Iris pigment epithelial cell (primary cell): ENCODE measurements at regions not wholly inside any gene's neighbourhood (a gene's known extent, or its start where the extent isn't known, plus 50 kb on each side); places are given as distances from the start of the nearest gene placed in this dataset.
"Not testable (repeated sequence)": the region's sequence is repeated elsewhere in the genome, so short reads cannot be mapped to it uniquely, and the experiment has no call there.

Experiments used
- DNase-seq: peaks from one replicate; pipeline ENCODE4 v3.0.0-alpha.2; 2011; ENCODE audit warnings: low read depth

GRCh38 chr19:30817965-30818567, 445.9 kb downstream of the ZNF536 start:
- no peak for DNase-seq

GRCh38 chr19:30817197-30817596, 445.0 kb downstream of the ZNF536 start:
- DNase-seq: no peak

GRCh38 chr19:30815889-30816580, 443.9 kb downstream of the ZNF536 start:
- no peak for DNase-seq

- DNase-seq: no peak
Measured at GRCh38 chr19:30812099-30812678, 440.0 kb downstream of the ZNF536 start.

- DNase-seq: no peak
Measured at GRCh38 chr19:30811397-30812098, 439.4 kb downstream of the ZNF536 start.

- no peak for DNase-seq
Measured at GRCh38 chr19:30810726-30811125, 438.5 kb downstream of the ZNF536 start.

GRCh38 chr19:30807278-30807677, 435.1 kb downstream of the ZNF536 start:
- DNase-seq: no peak

- DNase-seq: no peak
Measured at GRCh38 chr19:30806311-30806710, 434.1 kb downstream of the ZNF536 start.

- no peak for DNase-seq
Measured at GRCh38 chr19:30804751-30805150, 432.6 kb downstream of the ZNF536 start.

- DNase-seq: not testable (repeated sequence)
Measured at GRCh38 chr19:30804333-30804732, 432.1 kb downstream of the ZNF536 start.

GRCh38 chr19:30802424-30803013, 430.3 kb downstream of the ZNF536 start:
- DNase-seq: no peak

GRCh38 chr19:30799865-30800755, 427.9 kb downstream of the ZNF536 start:
- DNase-seq: no peak

GRCh38 chr19:30795727-30796126, 423.5 kb downstream of the ZNF536 start:
- no peak for DNase-seq

GRCh38 chr19:30792561-30793505, 420.6 kb downstream of the ZNF536 start:
- DNase-seq: no peak

- no peak for DNase-seq
Measured at GRCh38 chr19:30791088-30791487, 418.9 kb downstream of the ZNF536 start.

- no peak for DNase-seq
Measured at GRCh38 chr19:30790056-30790680, 418.0 kb downstream of the ZNF536 start.

GRCh38 chr19:30788105-30788765, 416.1 kb downstream of the ZNF536 start:
- no peak for DNase-seq

GRCh38 chr19:30785458-30786137, 413.4 kb downstream of the ZNF536 start:
- DNase-seq: no peak
